Liver (tissue), 8 donors: ENCODE measurements at regions not wholly inside any gene's neighbourhood (a gene's known extent, or its start where the extent isn't known, plus 50 kb on each side); places are given as distances from the start of the nearest gene placed in this dataset.

ENCODE experiments used
- DNase-seq: peaks from one replicate; pipeline ENCODE4 v3.0.0-alpha.2; 2017; ENCODE audit warnings: low spot score
- H3K27ac ChIP-seq, 2 donors: one replicate each; pipeline ENCODE4 v1.7.0; 2013; ENCODE audit warnings: inconsistent platforms in 2 of 2, low read length in 2 of 2, control low read depth in 1 of 2, low read depth in 1 of 2, mild to moderate bottlenecking in 1 of 2
- H3K27me3 ChIP-seq, 4 donors: one replicate each; pipeline versions ENCODE4 v1.6.1 to v1.7.0; 2013; ENCODE audit warnings: low read length in 3 of 4, inconsistent platforms in 1 of 4, mild to moderate bottlenecking in 1 of 4, moderate library complexity in 1 of 4; ENCODE audit not compliant: control insufficient read depth in 4 of 4, insufficient read depth in 4 of 4
- H3K36me3 ChIP-seq, 4 donors: one replicate each; pipeline versions ENCODE4 v1.6.1 to v1.7.0; 2013; ENCODE audit warnings: low read length in 3 of 4, mild to moderate bottlenecking in 3 of 4, low read depth in 1 of 4, moderate library complexity in 1 of 4; ENCODE audit not compliant: control insufficient read depth in 4 of 4, insufficient read depth in 3 of 4
- H3K4me1 ChIP-seq, 4 donors: one replicate each; pipeline versions ENCODE4 v1.6.1 to v1.7.0; 2013; ENCODE audit warnings: low read length in 3 of 4, mild to moderate bottlenecking in 3 of 4, moderate library complexity in 1 of 4; ENCODE audit not compliant: control insufficient read depth in 4 of 4, insufficient read depth in 4 of 4
- H3K4me3 ChIP-seq, 3 donors: one replicate each; pipeline versions ENCODE4 v1.6.1 to v1.7.0; 2013; ENCODE audit warnings: low read length in 3 of 3, control low read depth in 1 of 3, low read depth in 1 of 3, mild to moderate bottlenecking in 1 of 3
- H3K9ac ChIP-seq, 2 donors: one replicate each; pipeline ENCODE4 v1.7.0; 2013; ENCODE audit warnings: low read length in 2 of 2, mild to moderate bottlenecking in 2 of 2, moderate library complexity in 2 of 2, control low read depth in 1 of 2, low read depth in 1 of 2
- H3K9me3 ChIP-seq, 4 donors: one replicate each; pipeline versions ENCODE4 v1.6.1 to v1.7.0; 2013; ENCODE audit warnings: low read length in 3 of 4; ENCODE audit not compliant: control insufficient read depth in 4 of 4
- CTCF ChIP-seq: fragments of 150-350 bp; IDR thresholded peaks from 2 replicates; pipeline ENCODE4 v1.5.1; 2017; ENCODE audit warnings: improper control_type of control experiment, low read depth, low read length; ENCODE audit not compliant: missing input control
- EGR1 ChIP-seq, 2 donors: IDR thresholded peaks; 2 replicates each; pipeline ENCODE4 v1.6.1; 2016 to 2018; ENCODE audit warnings: antibody characterized with exemption in 2 of 2, low read depth in 2 of 2
- FOXA1 ChIP-seq: IDR thresholded peaks from 2 replicates; pipeline ENCODE4 v1.6.1; 2016; ENCODE audit warnings: antibody characterized with exemption
- GABPA ChIP-seq, 2 donors: IDR thresholded peaks in 1 of 2; conservative IDR thresholded peaks in 1 of 2; 2 replicates each; pipeline ENCODE4 v1.6.1; 2016; ENCODE audit warnings: antibody characterized with exemption in 2 of 2, mild to moderate bottlenecking in 1 of 2, moderate library complexity in 1 of 2
- HNF4A ChIP-seq, 2 donors: conservative IDR thresholded peaks; 2 replicates each; pipeline ENCODE4 v1.6.1; 2016; ENCODE audit warnings: antibody characterized with exemption in 2 of 2, mild to moderate bottlenecking in 2 of 2
- HNF4G ChIP-seq: IDR thresholded peaks from 2 replicates; pipeline ENCODE4 v1.6.1; 2016; ENCODE audit warnings: antibody characterized with exemption
- JUND ChIP-seq, 2 donors: IDR thresholded peaks; 2 replicates each; pipeline ENCODE4 v1.6.1; 2016; ENCODE audit warnings: antibody characterized with exemption in 2 of 2
- NR2F2 ChIP-seq: IDR thresholded peaks from 2 replicates; pipeline ENCODE4 v1.6.1; 2016; ENCODE audit warnings: antibody characterized with exemption
- SP1 ChIP-seq: IDR thresholded peaks from 2 replicates; pipeline ENCODE4 v1.6.1; 2018; ENCODE audit warnings: antibody characterized with exemption, mild to moderate bottlenecking
- TAF1 ChIP-seq: conservative IDR thresholded peaks from 2 replicates; pipeline ENCODE4 v1.6.1; 2016; ENCODE audit warnings: antibody characterized with exemption, mild to moderate bottlenecking
- ZBTB33 ChIP-seq: IDR thresholded peaks from 2 replicates; pipeline ENCODE4 v1.6.1; 2016; ENCODE audit warnings: antibody characterized with exemption
- WGBS: extraction: QIAGEN DNeasy Blood & Tissue Kit; methylation state at CpG from one replicate; pipeline ENCODE4 v1.1.7; 2013; 5-methylcytosine and 5-hydroxymethylcytosine counted together
- TF ChIP-seq, protein P1 (sequence below): IDR thresholded peaks from 2 replicates; pipeline ENCODE4 v1.6.1; 2016; ENCODE audit warnings: antibody characterized with exemption
- donor health status: healthy.
- donor health status: healthy.
- donor health status: healthy.
- donor health status: healthy.
- donor health status: healthy.

- Histone ChIP-seq H3K4me3 (no peak overlapping the region), H3K27me3 (no peaks in the 10 kb centered on the region), H3K36me3 (no peaks in the 10 kb centered on the region), H3K9me3 (no peaks in the 10 kb centered on the region), H3K4me1 (peaks cover 0 to 5% (median 0%) of the 10 kb centered on the region in 4 donors), H3K9ac (no peak overlapping the region), H3K27ac (no peak overlapping the region)
- TF ChIP-seq NR2F2 (no peak), FOXA1 (no peak), TAF1 (no peak), HNF4A (conservative IDR thresholded peaks at IDR 0.05) (no peak)
- TF ChIP-seq, protein P1, sequence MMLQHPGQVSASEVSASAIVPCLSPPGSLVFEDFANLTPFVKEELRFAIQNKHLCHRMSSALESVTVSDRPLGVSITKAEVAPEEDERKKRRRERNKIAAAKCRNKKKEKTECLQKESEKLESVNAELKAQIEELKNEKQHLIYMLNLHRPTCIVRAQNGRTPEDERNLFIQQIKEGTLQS, result no peak
- WGBS, result 95% methylated on average over 5 of the region's 5 CpGs
- DNase-seq, result no peak
Observed at GRCh38 chr21:16085421-16085820, 355.6 kb downstream of the USP25 start.

DNA sequence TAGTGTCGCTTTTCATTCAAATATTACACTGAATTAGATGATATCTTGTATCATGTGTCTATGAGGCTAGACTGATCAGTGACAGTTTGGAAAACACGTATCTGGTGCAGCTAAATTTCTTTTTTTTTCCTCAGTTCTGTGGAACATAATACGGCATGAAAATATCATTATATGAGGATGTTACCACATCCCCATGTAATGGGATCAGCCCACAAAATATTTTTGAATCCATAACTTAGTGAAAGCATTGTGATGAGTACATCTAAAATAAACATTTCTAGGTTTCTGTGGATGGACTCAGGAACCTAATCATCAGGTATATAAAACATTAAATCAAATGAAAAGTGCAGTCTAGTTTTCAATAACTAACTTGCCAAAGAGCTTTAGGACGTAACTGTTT is 356.3 kb downstream of the USP25 start:
- Histone ChIP-seq H3K27me3 (no peaks in the 10 kb centered on the region), H3K9me3 (no peaks in the 10 kb centered on the region), H3K36me3 (no peaks in the 10 kb centered on the region), H3K4me3 (no peak overlapping the region), H3K27ac (no peak overlapping the region), H3K9ac (no peak overlapping the region), H3K4me1 (peaks cover 0 to 5% (median 0%) of the 10 kb centered on the region in 4 donors)
- WGBS, result 90% methylated on average over 4 of the region's 4 CpGs
- no peak for DNase-seq
- TF ChIP-seq, protein P1, result no peak
- TF ChIP-seq FOXA1 (no peak), TAF1 (no peak), JUND (IDR thresholded peaks at IDR 0.05) (no peak), SP1 (no peak), GABPA (IDR thresholded peaks at IDR 0.05 in 1 of 2, conservative IDR thresholded peaks at IDR 0.05 in 1 of 2) (no peak), HNF4G (no peak)

DNA sequence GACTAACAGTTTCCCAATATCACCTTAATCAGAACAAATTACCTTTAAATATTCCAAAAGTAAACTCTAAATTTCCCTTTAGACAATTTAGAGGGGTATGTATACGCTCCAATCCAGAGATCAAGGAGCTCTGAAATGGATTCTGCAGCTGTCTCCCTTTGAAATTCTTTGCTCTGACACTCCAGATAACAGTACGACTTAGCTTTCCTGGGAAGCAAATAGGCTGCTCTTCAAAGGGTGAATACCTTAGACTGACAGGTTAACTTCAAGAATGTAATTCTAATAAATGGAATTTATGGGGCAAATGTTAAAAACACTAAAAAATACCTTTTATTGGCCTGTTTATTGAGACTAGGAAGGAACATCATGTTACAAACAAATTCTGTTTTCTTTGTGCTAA is 357.2 kb downstream of the USP25 start:
- WGBS, result 72% methylated on average over 2 of the region's 2 CpGs

More for the DNA sequence above, 357.2 kb downstream of the USP25 start:
- Histone ChIP-seq H3K27ac (no peak overlapping the region), H3K27me3 (no peaks in the 10 kb centered on the region), H3K4me1 (peaks cover 0 to 4% (median 0%) of the 10 kb centered on the region in 4 donors), H3K9me3 (no peaks in the 10 kb centered on the region), H3K9ac (no peak overlapping the region), H3K4me3 (no peak overlapping the region), H3K36me3 (no peaks in the 10 kb centered on the region)
- no peak for DNase-seq
- TF ChIP-seq JUND (IDR thresholded peaks at IDR 0.05) (no peak), EGR1 (IDR thresholded peaks at IDR 0.05; ENCODE audit: low read depth in 2 of 2) (no peak), CTCF (no peak), FOXA1 (no peak), ZBTB33 (no peak), NR2F2 (no peak)
